ENCODE measurements at regions not wholly inside any gene's neighbourhood (a gene's known extent, or its start where the extent isn't known, plus 50 kb on each side); places are given as distances from the start of the nearest gene placed in this dataset.

DNA sequence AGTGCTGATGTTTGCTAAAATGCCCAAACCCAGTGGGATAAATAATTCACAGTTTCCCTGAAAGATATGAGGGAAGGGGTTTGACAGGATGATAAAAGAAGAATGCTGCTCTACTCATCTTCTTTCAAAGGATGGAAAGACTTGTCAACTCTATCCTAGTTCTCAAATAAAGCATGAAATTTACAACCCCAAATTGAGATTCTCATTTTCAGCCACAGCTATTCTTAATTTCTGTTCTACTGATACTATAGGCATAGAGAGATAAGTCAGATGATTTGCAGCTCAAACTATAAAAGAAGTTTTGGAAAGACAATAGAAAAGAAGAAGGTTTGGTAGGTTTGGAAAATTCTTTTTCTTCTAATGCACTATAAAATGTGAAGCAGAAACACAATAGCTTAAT, 542.6 kb downstream of the CSNK1G3 start:
- TF ChIP-seq, protein P1, sequence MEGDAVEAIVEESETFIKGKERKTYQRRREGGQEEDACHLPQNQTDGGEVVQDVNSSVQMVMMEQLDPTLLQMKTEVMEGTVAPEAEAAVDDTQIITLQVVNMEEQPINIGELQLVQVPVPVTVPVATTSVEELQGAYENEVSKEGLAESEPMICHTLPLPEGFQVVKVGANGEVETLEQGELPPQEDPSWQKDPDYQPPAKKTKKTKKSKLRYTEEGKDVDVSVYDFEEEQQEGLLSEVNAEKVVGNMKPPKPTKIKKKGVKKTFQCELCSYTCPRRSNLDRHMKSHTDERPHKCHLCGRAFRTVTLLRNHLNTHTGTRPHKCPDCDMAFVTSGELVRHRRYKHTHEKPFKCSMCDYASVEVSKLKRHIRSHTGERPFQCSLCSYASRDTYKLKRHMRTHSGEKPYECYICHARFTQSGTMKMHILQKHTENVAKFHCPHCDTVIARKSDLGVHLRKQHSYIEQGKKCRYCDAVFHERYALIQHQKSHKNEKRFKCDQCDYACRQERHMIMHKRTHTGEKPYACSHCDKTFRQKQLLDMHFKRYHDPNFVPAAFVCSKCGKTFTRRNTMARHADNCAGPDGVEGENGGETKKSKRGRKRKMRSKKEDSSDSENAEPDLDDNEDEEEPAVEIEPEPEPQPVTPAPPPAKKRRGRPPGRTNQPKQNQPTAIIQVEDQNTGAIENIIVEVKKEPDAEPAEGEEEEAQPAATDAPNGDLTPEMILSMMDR (conservative IDR thresholded peaks at IDR 0.05; ENCODE audit: low read length) = no peak
- TF ChIP-seq EZH2phosphoT487 (IDR thresholded peaks at IDR 0.05; ENCODE audit: borderline replicate concordance, low read depth, low read length) = no peak
